B cell (primary cell): ENCODE measurements at regions not wholly inside any gene's neighbourhood (a gene's known extent, or its start where the extent isn't known, plus 50 kb on each side); places are given as distances from the start of the nearest gene placed in this dataset.

Source experiments
- ATAC-seq: fragments of 200-7000 bp; cut with Tn5 transposase; one replicate; pipeline ENCODE4 v1.10.0; 2021; ENCODE audit warnings: low read depth, mild to moderate bottlenecking, moderate number of reproducible peaks, moderate library complexity
- CTCF ChIA-PET: fragments of 350-600 bp; sonication (Branson Sonifier 250); formaldehyde crosslinking; loops from one replicate; lab custom pipeline; 2021; ENCODE audit warnings: antibody characterized with exemption, inconsistent platforms; lab: Charles Lee
- POLR2A ChIA-PET: fragments of 350-600 bp; sonication (Branson Sonifier 250); formaldehyde crosslinking; loops from one replicate; lab custom pipeline; 2021; ENCODE audit warnings: antibody characterized with exemption; lab: Charles Lee
- DNase-seq: peaks from one replicate; pipeline ENCODE4 v3.0.0; 2013
- H2AFZ ChIP-seq: 2 replicates; pipeline ENCODE4 v1.6.1; 2012; ENCODE audit warnings: mild to moderate bottlenecking, low read depth, low read length; ENCODE audit not compliant: insufficient read depth, poor library complexity, severe bottlenecking
- H3K27ac ChIP-seq, 2 donors: 1 replicate in 1 of 2; 2 replicates in 1 of 2; pipeline ENCODE4 v1.5.1; 2012 to 2013; ENCODE audit warnings: low read length in 2 of 2, mild to moderate bottlenecking in 2 of 2, moderate library complexity in 1 of 2
- H3K27me3 ChIP-seq, 4 experiments: fragments of 200-600 bp in 1 of 4; sonication (generic) in 1 of 4; replicated peaks in 1 of 4; 1 replicate in 2 of 4; 2 replicates in 2 of 4; pipeline versions ENCODE4 v1.6.1 to v1.7.0; 2013 to 2016; ENCODE audit warnings: low read length in 3 of 4, mild to moderate bottlenecking in 2 of 4, mixed read lengths in 1 of 4, moderate library complexity in 1 of 4; ENCODE audit not compliant: insufficient read depth in 4 of 4, control insufficient read depth in 3 of 4; ENCODE audit errors: control extremely low read depth in 1 of 4
- H3K36me3 ChIP-seq, 2 experiments: replicated peaks in 1 of 2; 1 replicate in 1 of 2; 2 replicates in 1 of 2; pipeline versions ENCODE4 v1.6.1 to v1.7.1; 2013; ENCODE audit warnings: low read length in 1 of 2; ENCODE audit not compliant: insufficient read depth in 2 of 2, control insufficient read depth in 1 of 2; ENCODE audit errors: control extremely low read depth in 1 of 2, extremely low read depth in 1 of 2
- H3K4me1 ChIP-seq, 2 donors: fragments of 200-600 bp in 1 of 2; sonication (generic) in 1 of 2; 1 replicate in 1 of 2; 2 replicates in 1 of 2; pipeline versions ENCODE4 v1.5.1 to v1.6.1; 2013 to 2017; ENCODE audit warnings: low read length in 2 of 2; ENCODE audit not compliant: control insufficient read depth in 2 of 2, insufficient read depth in 2 of 2
- H3K4me2 ChIP-seq: replicated peaks from 2 replicates; pipeline ENCODE3; 2012; ENCODE audit warnings: mild to moderate bottlenecking, low read depth, low read length; ENCODE audit not compliant: poor library complexity, severe bottlenecking
- H3K4me3 ChIP-seq, 5 experiments: fragments of 200-600 bp in 1 of 5; sonication (generic) in 1 of 5; 1 replicate in 3 of 5; 2 replicates in 2 of 5; pipeline versions ENCODE4 v1.5.1 to v1.7.0; 2011 to 2016; ENCODE audit warnings: low read length in 4 of 5, mild to moderate bottlenecking in 4 of 5, low read depth in 2 of 5, control low read depth in 1 of 5, moderate library complexity in 1 of 5; ENCODE audit not compliant: insufficient read depth in 1 of 5; ENCODE audit errors: control extremely low read depth in 1 of 5, extremely low read depth in 1 of 5
- H3K79me2 ChIP-seq: fragments of 200-600 bp; sonication (generic); one replicate; pipeline ENCODE4 v1.6.0; 2016; ENCODE audit warnings: low read length; ENCODE audit not compliant: control insufficient read depth, insufficient read depth
- H3K9ac ChIP-seq: fragments of 200-600 bp; sonication (generic); 2 replicates; pipeline ENCODE4 v1.6.1; 2017; ENCODE audit warnings: mild to moderate bottlenecking, low read length, moderate library complexity
- H3K9me3 ChIP-seq, 3 donors: one replicate each; pipeline versions ENCODE4 v1.6.1 to v1.7.1; 2013; ENCODE audit warnings: low read length in 2 of 3; ENCODE audit not compliant: control insufficient read depth in 2 of 3, insufficient read depth in 1 of 3; ENCODE audit errors: control extremely low read depth in 1 of 3
- H4K20me1 ChIP-seq: 2 replicates; pipeline ENCODE4 v1.6.0; 2012; ENCODE audit warnings: mild to moderate bottlenecking, low read length; ENCODE audit not compliant: insufficient read depth, control insufficient read depth, poor library complexity, severe bottlenecking
- H3K27ac Mint-ChIP-seq: one replicate; pipeline ENCODE4 v1.8.0; 2021; ENCODE audit warnings: mixed read lengths
- H3K27me3 Mint-ChIP-seq: one replicate; pipeline ENCODE4 v1.8.0; 2021; ENCODE audit warnings: mixed read lengths
- H3K4me1 Mint-ChIP-seq: one replicate; pipeline ENCODE4 v1.8.0; 2021; ENCODE audit warnings: mixed read lengths
- H3K4me3 Mint-ChIP-seq: one replicate; pipeline ENCODE4 v1.8.0; 2021; ENCODE audit warnings: mixed read lengths
- H3K9me3 Mint-ChIP-seq: one replicate; pipeline ENCODE4 v1.8.0; 2022; ENCODE audit warnings: mixed read lengths; ENCODE audit not compliant: insufficient read depth
- CTCF ChIP-seq: fragments of 200-600 bp; IDR thresholded peaks from one replicate; pipeline ENCODE4 v1.8.0; 2022; ENCODE audit warnings: antibody characterized with exemption, mild to moderate bottlenecking
- EZH2 ChIP-seq: IDR thresholded peaks from 2 replicates; pipeline ENCODE4 v1.6.1; 2012; ENCODE audit warnings: borderline replicate concordance, low read depth, mild to moderate bottlenecking, moderate library complexity, low read length; ENCODE audit not compliant: insufficient read depth, poor library complexity, severe bottlenecking
- WGBS: methylation state at CpG from one replicate; pipeline ENCODE4 v1.1.5; 2013; ENCODE audit warnings: missing lambda C conversion rate; ENCODE audit not compliant: insufficient coverage; 5-methylcytosine and 5-hydroxymethylcytosine counted together
- intact Hi-C: fragments of 100-400 bp; cut with micrococcal nuclease; formaldehyde crosslinking; loops from one replicate; pipeline ENCODE4 v1.10.0; 2022

- intact Hi-C loops: no loop called here
- Histone ChIP-seq H3K4me3 (no peak overlapping the region), H3K79me2 (no peaks in the 10 kb centered on the region), H3K36me3 (no peaks in the 10 kb centered on the region), H3K4me1 (no peaks in the 10 kb centered on the region), H3K9ac (no peak overlapping the region), H3K27ac (no peak overlapping the region), H4K20me1 (no peaks in the 10 kb centered on the region), H3K4me2 (no peak overlapping the region), H3K9me3 (no peaks in the 10 kb centered on the region), H2AFZ (no peak overlapping the region), H3K27me3 (no peaks in the 10 kb centered on the region)
- no peak for TF ChIP-seq CTCF
- TF ChIP-seq EZH2: no peak
- DNase-seq (no peak), ATAC-seq (no peak)
- no peaks in the 10 kb centered on the region for H3K9me3 Mint-ChIP-seq
- no peaks in the 10 kb centered on the region for H3K27me3 Mint-ChIP-seq
- H3K4me3 Mint-ChIP-seq: no peak overlapping the region
- no peak overlapping the region for H3K27ac Mint-ChIP-seq
- WGBS: no CpG with 5 or more reads among the region's 2 CpGs
- CTCF ChIA-PET: no interaction called here
- H3K4me1 Mint-ChIP-seq: no peaks in the 10 kb centered on the region
- POLR2A ChIA-PET: no interaction called here
Observed at GRCh38 chr3:55307622-55308021, 179.5 kb downstream of the WNT5A start.

DNA sequence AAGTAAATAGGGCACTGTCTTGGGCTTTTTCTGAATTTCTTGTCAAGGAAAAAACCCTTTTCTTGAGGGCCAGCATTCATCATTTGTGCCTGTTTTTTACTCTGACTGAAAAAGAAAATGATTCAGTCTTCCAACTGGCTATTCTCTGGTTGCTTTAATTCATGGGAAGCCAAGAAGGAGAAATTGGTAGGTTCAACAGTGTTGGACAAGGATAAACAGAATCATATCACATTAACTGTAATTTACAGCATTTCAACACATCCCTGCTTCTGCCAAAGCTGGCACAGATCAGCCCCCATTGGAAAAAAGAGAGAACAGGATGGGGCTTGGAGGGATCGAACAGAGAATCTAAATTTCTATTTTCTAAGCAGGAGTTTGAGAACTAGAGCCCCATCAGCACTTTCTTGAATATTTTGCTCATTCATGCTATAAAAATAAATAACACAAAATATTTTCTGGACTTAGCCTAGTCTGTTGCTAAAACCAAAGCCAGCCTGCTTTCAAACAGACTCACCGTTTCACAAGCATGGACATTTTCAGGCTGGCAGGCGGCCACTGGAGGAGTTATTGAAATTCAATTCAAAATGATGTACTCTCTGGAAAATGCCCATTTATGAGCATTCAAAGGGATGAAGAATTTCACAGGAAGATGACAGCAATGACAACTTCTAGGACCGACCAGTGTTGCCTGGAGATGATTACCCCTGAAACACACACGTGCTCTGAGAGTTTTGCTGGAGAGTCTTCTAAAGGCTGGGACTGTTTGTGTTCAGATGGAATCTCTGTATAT lies 181.2 kb downstream of the WNT5A start:
- ATAC-seq (no peak), DNase-seq (no peak)
- 100% methylated on average over 1 of the region's 5 CpGs for WGBS
- Histone ChIP-seq H3K9me3 (no peaks in the 10 kb centered on the region), H4K20me1 (no peaks in the 10 kb centered on the region), H3K4me2 (no peak overlapping the region), H3K36me3 (no peaks in the 10 kb centered on the region), H3K4me3 (no peak overlapping the region), H2AFZ (no peak overlapping the region), H3K9ac (no peak overlapping the region), H3K79me2 (no peaks in the 10 kb centered on the region), H3K4me1 (no peaks in the 10 kb centered on the region), H3K27ac (no peak overlapping the region), H3K27me3 (no peaks in the 10 kb centered on the region)
- Mint-ChIP-seq H3K4me1 (no peaks in the 10 kb centered on the region), H3K27me3 (no peaks in the 10 kb centered on the region), H3K27ac (no peak overlapping the region), H3K4me3 (no peak overlapping the region), H3K9me3 (no peaks in the 10 kb centered on the region)
- POLR2A ChIA-PET: no interaction called here
- intact Hi-C loops: no loop called here
- CTCF ChIA-PET: no interaction called here
- TF ChIP-seq CTCF (no peak), EZH2 (no peak)
